Caco-2 (cell line): ENCODE measurements at regions not wholly inside any gene's neighbourhood (a gene's known extent, or its start where the extent isn't known, plus 50 kb on each side); places are given as distances from the start of the nearest gene placed in this dataset.

Experiments
- BruUV-seq: library from RNA; stranded (reverse); fragments of 400-500 nt; replicated peaks from 2 replicates; lab custom pipeline; 2021; lab: Mats Ljungman, UMichigan
- CTCF ChIA-PET: fragments of 300-600 bp; sonication (Branson Sonifier 250); formaldehyde crosslinking; loops from one replicate; lab custom pipeline; 2022; ENCODE audit warnings: antibody characterized with exemption; lab: Charles Lee
- POLR2A ChIA-PET: fragments of 300-600 bp; sonication (Branson Sonifier 250); formaldehyde crosslinking; loops from one replicate; lab custom pipeline; 2022; ENCODE audit warnings: antibody characterized with exemption; lab: Charles Lee
- DNase-seq, 2 experiments: peaks; one replicate each; pipeline versions ENCODE4 v3.0.0 to v3.0.0-alpha.2; 2020 to 2022
- H3K27me3 ChIP-seq: replicated peaks from 2 replicates; pipeline ENCODE4 v1.6.0; 2011; ENCODE audit warnings: low read length; ENCODE audit not compliant: control insufficient read depth, insufficient read depth
- H3K36me3 ChIP-seq: 2 replicates; pipeline ENCODE4 v1.5.1; 2011; ENCODE audit warnings: low read length; ENCODE audit not compliant: control insufficient read depth, insufficient read depth
- H3K4me1 ChIP-seq: fragments of 250-450 bp; sonication (Bioruptor Pico); 2 replicates; pipeline ENCODE4 v1.5.1; 2020; ENCODE audit warnings: mild to moderate bottlenecking
- H3K4me3 ChIP-seq: 2 replicates; pipeline ENCODE4 v1.5.1; 2011; ENCODE audit warnings: low read depth, mild to moderate bottlenecking, control low read depth, low read length
- H3K9me3 ChIP-seq: fragments of 250-450 bp; sonication (Bioruptor Pico); 2 replicates; pipeline ENCODE4 v1.5.1; 2020; ENCODE audit warnings: mild to moderate bottlenecking, moderate library complexity
- H3K27ac Mint-ChIP-seq: one replicate; pipeline ENCODE4 v1.8.0; 2022; ENCODE audit warnings: mixed read lengths; ENCODE audit not compliant: unreplicated experiment
- H3K27me3 Mint-ChIP-seq: one replicate; pipeline ENCODE4 v1.8.0; 2022; ENCODE audit warnings: mixed read lengths; ENCODE audit not compliant: insufficient read depth, unreplicated experiment
- H3K36me3 Mint-ChIP-seq: one replicate; pipeline ENCODE4 v1.8.0; 2022; ENCODE audit warnings: mild to moderate bottlenecking, mixed read lengths; ENCODE audit not compliant: insufficient read depth, unreplicated experiment
- H3K4me1 Mint-ChIP-seq: one replicate; pipeline ENCODE4 v1.8.0; 2022; ENCODE audit warnings: low read depth, mixed read lengths; ENCODE audit not compliant: unreplicated experiment
- H3K4me3 Mint-ChIP-seq: one replicate; pipeline ENCODE4 v1.8.0; 2022; ENCODE audit warnings: mild to moderate bottlenecking, moderate library complexity, mixed read lengths; ENCODE audit not compliant: unreplicated experiment
- H3K9me3 Mint-ChIP-seq: one replicate; pipeline ENCODE4 v1.8.0; 2022; ENCODE audit warnings: mixed read lengths; ENCODE audit not compliant: unreplicated experiment
- intact Hi-C: fragments of 100-400 bp; cut with micrococcal nuclease; formaldehyde crosslinking; loops from one replicate; pipeline ENCODE4 v1.10.0; 2022; ENCODE audit not compliant: unreplicated experiment
- TF ChIP-seq, protein P1 (sequence below), 2 experiments: fragments of 200-600 bp in 1 of 2; IDR thresholded peaks; 1 replicate in 1 of 2; 2 replicates in 1 of 2; pipeline versions ENCODE4 v1.5.1 to v1.8.0; 2011 to 2022; ENCODE audit warnings: antibody characterized with exemption in 1 of 2, control low read depth in 1 of 2, inconsistent platforms in 1 of 2, low read depth in 1 of 2, low read length in 1 of 2, mild to moderate bottlenecking in 1 of 2, moderate library complexity in 1 of 2; ENCODE audit not compliant: insufficient read depth in 1 of 2, severe bottlenecking in 1 of 2, unreplicated experiment in 1 of 2

- ChIA-PET CTCF (interaction anchor here (0.6 to 1.3 kb wide), 4 partner anchors 13 to 117 kb away, joined by 4 to 7 read pairs (median 5); no protein-coding TSS in a partner anchor), POLR2A (interaction anchor here (0.5 to 1.2 kb wide), 3 partner anchors 19 to 127 kb away, joined by 3 to 4 read pairs (median 4); no protein-coding TSS in a partner anchor)
- peaks cover 45% of the 10 kb centered on the region for H3K4me1 Mint-ChIP-seq
- intact Hi-C loops: no loop called here
- DNase-seq: no peak
- H3K4me3 Mint-ChIP-seq: no peak overlapping the region
- Histone ChIP-seq H3K9me3 (no peaks in the 10 kb centered on the region), H3K36me3 (no peaks in the 10 kb centered on the region), H3K4me3 (no peak overlapping the region), H3K4me1 (peaks cover 27% of the 10 kb centered on the region), H3K27me3 (no peaks in the 10 kb centered on the region)
- no peaks in the 10 kb centered on the region for H3K36me3 Mint-ChIP-seq
- no peaks in the 10 kb centered on the region for H3K9me3 Mint-ChIP-seq
- BruUV-seq: no TSS peak
- H3K27me3 Mint-ChIP-seq: no peaks in the 10 kb centered on the region
- H3K27ac Mint-ChIP-seq: no peak overlapping the region
- TF ChIP-seq, protein P1, sequence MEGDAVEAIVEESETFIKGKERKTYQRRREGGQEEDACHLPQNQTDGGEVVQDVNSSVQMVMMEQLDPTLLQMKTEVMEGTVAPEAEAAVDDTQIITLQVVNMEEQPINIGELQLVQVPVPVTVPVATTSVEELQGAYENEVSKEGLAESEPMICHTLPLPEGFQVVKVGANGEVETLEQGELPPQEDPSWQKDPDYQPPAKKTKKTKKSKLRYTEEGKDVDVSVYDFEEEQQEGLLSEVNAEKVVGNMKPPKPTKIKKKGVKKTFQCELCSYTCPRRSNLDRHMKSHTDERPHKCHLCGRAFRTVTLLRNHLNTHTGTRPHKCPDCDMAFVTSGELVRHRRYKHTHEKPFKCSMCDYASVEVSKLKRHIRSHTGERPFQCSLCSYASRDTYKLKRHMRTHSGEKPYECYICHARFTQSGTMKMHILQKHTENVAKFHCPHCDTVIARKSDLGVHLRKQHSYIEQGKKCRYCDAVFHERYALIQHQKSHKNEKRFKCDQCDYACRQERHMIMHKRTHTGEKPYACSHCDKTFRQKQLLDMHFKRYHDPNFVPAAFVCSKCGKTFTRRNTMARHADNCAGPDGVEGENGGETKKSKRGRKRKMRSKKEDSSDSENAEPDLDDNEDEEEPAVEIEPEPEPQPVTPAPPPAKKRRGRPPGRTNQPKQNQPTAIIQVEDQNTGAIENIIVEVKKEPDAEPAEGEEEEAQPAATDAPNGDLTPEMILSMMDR (IDR thresholded peaks at IDR 0.05; ENCODE audit: insufficient read depth in 1 of 2, low read depth in 1 of 2, low read length in 1 of 2, severe bottlenecking in 1 of 2, unreplicated experiment in 1 of 2): no peak
Observed at GRCh38 chr15:70159001-70159712, 61.4 kb upstream of the TLE3 start.

- H3K4me1 Mint-ChIP-seq: peaks cover 49% of the 10 kb centered on the region
- ChIA-PET CTCF (no interaction called here), POLR2A (no interaction called here)
- H3K9me3 Mint-ChIP-seq: no peaks in the 10 kb centered on the region
- H3K4me1 ChIP-seq: peaks cover 34% of the 10 kb centered on the region
- BruUV-seq: no TSS peak
- no peak overlapping the region for H3K4me3 Mint-ChIP-seq
- H3K36me3 Mint-ChIP-seq: no peaks in the 10 kb centered on the region
- intact Hi-C loops: no loop called here
- H3K27me3 Mint-ChIP-seq: no peaks in the 10 kb centered on the region
- H3K27me3 ChIP-seq: no peaks in the 10 kb centered on the region
- no peak overlapping the region for H3K27ac Mint-ChIP-seq
- no peak for DNase-seq
- no peaks in the 10 kb centered on the region for H3K9me3 ChIP-seq
- no peaks in the 10 kb centered on the region for H3K36me3 ChIP-seq
- TF ChIP-seq, protein P1 (IDR thresholded peaks at IDR 0.05; ENCODE audit: insufficient read depth in 1 of 2, low read depth in 1 of 2, low read length in 1 of 2, severe bottlenecking in 1 of 2, unreplicated experiment in 1 of 2): no peak
- no peak overlapping the region for H3K4me3 ChIP-seq
Observed at GRCh38 chr15:70158309-70159000, 60.7 kb upstream of the TLE3 start.

GRCh38 chr15:70156671-70157271 lies 59.1 kb upstream of the TLE3 start:
- ChIA-PET CTCF (no interaction called here), POLR2A (no interaction called here)
- no peaks in the 10 kb centered on the region for H3K9me3 ChIP-seq
- Mint-ChIP-seq H3K36me3 (no peaks in the 10 kb centered on the region), H3K27me3 (no peaks in the 10 kb centered on the region), H3K27ac (peak overlapping the region; percentile 48), H3K9me3 (no peaks in the 10 kb centered on the region), H3K4me1 (peaks cover 49% of the 10 kb centered on the region), H3K4me3 (no peak overlapping the region)
- BruUV-seq: no TSS peak
- H3K36me3 ChIP-seq: no peaks in the 10 kb centered on the region
- H3K4me1 ChIP-seq: peaks cover 36% of the 10 kb centered on the region
- intact Hi-C loops: no loop called here
- no peak overlapping the region for H3K4me3 ChIP-seq
- no peaks in the 10 kb centered on the region for H3K27me3 ChIP-seq
- TF ChIP-seq, protein P1 (IDR thresholded peaks at IDR 0.05; ENCODE audit: insufficient read depth in 1 of 2, low read depth in 1 of 2, low read length in 1 of 2, severe bottlenecking in 1 of 2, unreplicated experiment in 1 of 2): no peak
- no peak for DNase-seq
